ENCODE measurements at regions not wholly inside any gene's neighbourhood (a gene's known extent, or its start where the extent isn't known, plus 50 kb on each side); places are given as distances from the start of the nearest gene placed in this dataset.
"Not testable (repeated sequence)": the region's sequence is repeated elsewhere in the genome, so short reads cannot be mapped to it uniquely, and the experiment has no call there.

DNA sequence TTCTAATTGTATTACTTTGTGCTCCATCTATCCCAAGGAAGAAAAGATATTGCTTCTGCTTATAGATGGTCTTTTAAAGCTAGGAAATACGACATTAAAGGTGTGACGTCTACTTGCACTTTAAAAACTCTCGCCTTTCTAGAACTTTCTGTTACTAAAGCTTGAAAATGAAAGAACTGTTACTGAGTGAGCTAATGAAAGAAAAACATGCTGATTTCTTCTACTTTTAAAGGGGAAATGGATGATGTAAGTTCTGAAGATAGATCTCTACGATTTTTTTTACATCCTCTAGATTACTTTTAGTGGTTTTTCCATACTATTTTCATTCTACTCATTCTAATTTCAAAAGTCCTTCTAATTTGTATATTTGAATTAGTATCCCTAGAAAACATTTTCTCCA is 387.5 kb downstream of the USP25 start:
- H3K27me3 ChIP-seq (replicated peaks) = no peaks in the 10 kb centered on the region
- no peak for DNase-seq
- TF ChIP-seq, protein P1, sequence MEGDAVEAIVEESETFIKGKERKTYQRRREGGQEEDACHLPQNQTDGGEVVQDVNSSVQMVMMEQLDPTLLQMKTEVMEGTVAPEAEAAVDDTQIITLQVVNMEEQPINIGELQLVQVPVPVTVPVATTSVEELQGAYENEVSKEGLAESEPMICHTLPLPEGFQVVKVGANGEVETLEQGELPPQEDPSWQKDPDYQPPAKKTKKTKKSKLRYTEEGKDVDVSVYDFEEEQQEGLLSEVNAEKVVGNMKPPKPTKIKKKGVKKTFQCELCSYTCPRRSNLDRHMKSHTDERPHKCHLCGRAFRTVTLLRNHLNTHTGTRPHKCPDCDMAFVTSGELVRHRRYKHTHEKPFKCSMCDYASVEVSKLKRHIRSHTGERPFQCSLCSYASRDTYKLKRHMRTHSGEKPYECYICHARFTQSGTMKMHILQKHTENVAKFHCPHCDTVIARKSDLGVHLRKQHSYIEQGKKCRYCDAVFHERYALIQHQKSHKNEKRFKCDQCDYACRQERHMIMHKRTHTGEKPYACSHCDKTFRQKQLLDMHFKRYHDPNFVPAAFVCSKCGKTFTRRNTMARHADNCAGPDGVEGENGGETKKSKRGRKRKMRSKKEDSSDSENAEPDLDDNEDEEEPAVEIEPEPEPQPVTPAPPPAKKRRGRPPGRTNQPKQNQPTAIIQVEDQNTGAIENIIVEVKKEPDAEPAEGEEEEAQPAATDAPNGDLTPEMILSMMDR (IDR thresholded peaks at IDR 0.05; ENCODE audit: low read depth, low read length, missing control alignments) = no peak
- in situ Hi-C loops (cut with HindIII; ENCODE audit: low pct_ligation_motif_present, low sequenced_read_pairs) = no loop called here
- H3K36me3 ChIP-seq (replicated peaks) = no peaks in the 10 kb centered on the region
- H3K4me3 ChIP-seq (ENCODE audit: low read depth, low read length) = no peak overlapping the region
- H3K27ac ChIP-seq = peak overlapping the region; percentile 91

DNA sequence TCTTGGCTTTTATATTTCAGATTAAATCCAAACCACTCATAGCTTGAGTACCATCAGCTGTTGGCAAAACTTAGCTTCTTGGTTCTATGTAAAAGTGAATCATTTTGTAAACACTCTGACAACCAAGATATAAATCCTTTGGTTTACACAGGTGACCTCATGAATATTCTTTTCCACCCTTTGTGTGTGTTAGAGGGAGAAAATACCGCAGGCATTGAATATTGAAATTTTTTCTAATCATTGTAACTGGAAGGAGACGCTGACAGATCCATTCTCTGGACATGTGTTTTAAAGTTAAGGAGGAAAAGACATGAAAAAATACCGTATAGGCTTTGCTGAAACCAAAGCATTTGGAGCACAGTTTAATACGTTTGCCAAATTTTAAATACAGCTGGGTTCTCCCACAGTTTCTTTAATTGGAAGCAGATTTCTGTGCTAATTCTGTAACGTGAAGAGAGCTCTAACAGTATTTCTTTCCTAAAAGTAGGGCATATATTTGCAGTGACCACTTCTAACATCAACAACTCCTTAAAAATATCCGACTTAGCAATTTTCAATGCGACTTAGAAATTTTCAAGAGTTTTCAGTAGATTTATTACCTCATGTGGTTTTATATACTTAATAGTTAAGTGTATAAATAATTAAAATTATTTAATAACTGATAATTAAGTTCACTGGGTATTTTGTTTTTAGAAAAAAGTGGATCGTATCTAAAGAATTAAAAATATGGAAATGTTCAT is 388.2 kb downstream of the USP25 start:
- peak; percentile 51 for DNase-seq
- Histone ChIP-seq H3K36me3 (replicated peaks) (no peaks in the 10 kb centered on the region), H3K27ac (peak overlapping the region; percentile 91), H3K4me3 (ENCODE audit: low read depth, low read length) (peak overlapping the region; percentile 12), H3K27me3 (replicated peaks) (no peaks in the 10 kb centered on the region)
- TF ChIP-seq, protein P1 (IDR thresholded peaks at IDR 0.05; ENCODE audit: low read depth, low read length, missing control alignments) = no peak
- in situ Hi-C loops (cut with HindIII; ENCODE audit: low pct_ligation_motif_present, low sequenced_read_pairs) = no loop called here

DNA sequence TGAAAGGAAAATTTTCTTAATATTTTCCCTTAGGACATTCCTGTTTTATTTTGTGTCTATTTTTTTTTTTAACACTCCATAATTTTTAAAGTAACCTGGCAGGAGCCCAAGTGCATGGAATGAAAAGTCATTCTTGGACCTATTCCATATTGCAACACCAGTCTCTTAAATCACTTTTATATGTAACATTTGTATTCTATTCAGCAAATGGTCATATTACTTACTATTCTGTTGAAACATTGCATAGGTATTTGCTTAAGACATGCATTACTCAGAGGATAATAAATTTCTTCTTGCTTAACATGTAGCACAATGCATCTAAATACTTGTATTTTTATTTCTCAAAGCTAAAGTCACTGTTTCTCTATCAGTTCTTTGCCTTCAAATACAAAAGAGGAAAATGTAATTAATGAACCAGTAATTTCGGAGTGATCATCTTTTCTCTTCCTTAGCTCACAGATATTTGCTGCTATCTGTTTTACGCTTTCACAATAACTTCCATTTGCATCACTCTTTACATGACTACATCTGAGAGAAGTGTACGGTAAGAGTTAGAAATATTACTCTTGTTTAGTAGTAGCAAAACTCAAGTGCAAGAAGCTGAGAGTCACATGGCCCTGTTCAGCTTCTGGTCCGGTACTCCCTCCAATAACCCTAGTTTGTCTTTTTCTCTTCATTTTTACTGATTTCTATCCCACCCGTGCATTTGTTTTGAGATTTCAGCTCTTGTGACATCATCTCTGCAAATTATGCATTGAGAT is 394.8 kb downstream of the USP25 start:
- H3K4me3 ChIP-seq (ENCODE audit: low read depth, low read length) = no peak overlapping the region
- in situ Hi-C loops (cut with HindIII; ENCODE audit: low pct_ligation_motif_present, low sequenced_read_pairs) = no loop called here
- no peaks in the 10 kb centered on the region for H3K27me3 ChIP-seq (replicated peaks)
- TF ChIP-seq, protein P1 (IDR thresholded peaks at IDR 0.05; ENCODE audit: low read depth, low read length, missing control alignments) = no peak
- peak; percentile 48 for DNase-seq
- peak overlapping the region; percentile 64 for H3K27ac ChIP-seq
- no peaks in the 10 kb centered on the region for H3K36me3 ChIP-seq (replicated peaks)

DNA sequence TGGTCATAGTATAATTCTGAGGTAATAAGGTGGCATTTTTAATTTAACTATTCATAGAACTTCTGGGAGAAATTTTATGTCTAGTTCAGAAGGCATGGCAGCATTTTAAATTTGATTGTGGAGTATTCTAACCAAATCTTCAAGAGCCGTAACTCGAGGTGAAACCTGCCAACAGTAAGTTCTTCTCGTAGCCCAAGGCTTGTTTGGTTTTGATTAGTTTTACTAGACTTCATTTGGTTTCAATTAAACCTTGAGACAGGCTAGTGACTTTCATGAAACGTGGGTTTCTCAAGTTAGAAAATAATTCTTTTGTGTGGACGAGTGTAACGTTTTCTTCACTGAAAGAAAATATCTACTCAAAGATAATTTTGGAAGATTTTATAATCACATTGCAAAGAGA is 395.5 kb downstream of the USP25 start:
- in situ Hi-C loops (cut with HindIII; ENCODE audit: low pct_ligation_motif_present, low sequenced_read_pairs) = no loop called here
- TF ChIP-seq, protein P1 (IDR thresholded peaks at IDR 0.05; ENCODE audit: low read depth, low read length, missing control alignments) = no peak
- Histone ChIP-seq H3K4me3 (ENCODE audit: low read depth, low read length) (no peak overlapping the region), H3K27ac (peak overlapping the region; percentile 64), H3K27me3 (replicated peaks) (no peaks in the 10 kb centered on the region), H3K36me3 (replicated peaks) (no peaks in the 10 kb centered on the region)
- DNase-seq = no peak

DNA sequence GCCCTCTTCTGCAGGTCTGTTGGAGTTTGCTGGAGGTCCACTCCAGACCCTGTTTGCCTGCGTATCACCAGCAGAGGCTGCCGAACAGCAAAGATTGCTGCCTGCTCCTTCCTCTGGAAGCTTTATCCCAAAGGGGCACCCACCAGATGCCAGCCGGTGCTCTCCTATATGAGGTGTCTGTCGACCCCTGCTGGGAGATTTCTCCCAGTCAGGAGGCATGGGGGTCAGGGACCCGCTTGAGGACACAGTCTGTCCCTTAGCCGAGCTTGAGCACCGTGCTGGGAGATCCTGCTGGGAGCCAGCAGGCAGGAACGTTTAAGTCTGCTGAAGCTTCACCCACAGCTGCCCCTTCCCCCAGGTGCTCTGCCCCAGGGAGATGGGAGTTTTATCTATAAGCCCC is 402.7 kb downstream of the USP25 start:
- H3K27ac ChIP-seq; H3K36me3 ChIP-seq (replicated peaks); in situ Hi-C loops (cut with HindIII; ENCODE audit: low pct_ligation_motif_present, low sequenced_read_pairs); H3K27me3 ChIP-seq (replicated peaks); H3K4me3 ChIP-seq (ENCODE audit: low read depth, low read length); DNase-seq: not testable (repeated sequence)

DNA sequence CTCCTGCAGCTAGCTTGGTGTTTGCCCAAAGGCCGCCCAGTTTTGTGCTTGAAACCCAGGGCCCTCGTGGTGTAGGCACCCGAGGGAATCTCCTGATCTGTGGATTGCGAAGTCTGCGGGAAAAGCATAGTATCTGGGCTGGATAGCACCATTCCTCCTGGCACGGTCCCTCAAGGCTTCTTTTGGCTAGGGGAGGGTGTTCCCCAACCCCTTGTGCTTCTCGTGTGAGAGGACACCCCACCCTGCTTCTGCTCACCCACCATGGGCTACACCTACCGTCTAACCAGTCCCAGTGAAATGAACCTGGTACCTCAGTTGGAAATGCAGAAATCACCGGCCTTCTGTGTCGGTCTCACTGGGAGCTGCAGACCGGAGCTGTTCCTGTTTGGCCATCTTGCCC is 403.5 kb downstream of the USP25 start:
- TF ChIP-seq, protein P1 (IDR thresholded peaks at IDR 0.05; ENCODE audit: low read depth, low read length, missing control alignments) = no peak
- H3K4me3 ChIP-seq (ENCODE audit: low read depth, low read length) = no peak overlapping the region
- in situ Hi-C loops (cut with HindIII; ENCODE audit: low pct_ligation_motif_present, low sequenced_read_pairs) = no loop called here
- no peaks in the 10 kb centered on the region for H3K36me3 ChIP-seq (replicated peaks)
- no peak overlapping the region for H3K27ac ChIP-seq
- H3K27me3 ChIP-seq (replicated peaks) = no peaks in the 10 kb centered on the region
- no peak for DNase-seq
